CD8-positive, alpha-beta memory T cell (primary cell): ENCODE measurements at regions not wholly inside any gene's neighbourhood (a gene's known extent, or its start where the extent isn't known, plus 50 kb on each side); places are given as distances from the start of the nearest gene placed in this dataset.
"Not testable (repeated sequence)": the region's sequence is repeated elsewhere in the genome, so short reads cannot be mapped to it uniquely, and the experiment has no call there.

Source experiments
- CTCF ChIA-PET: fragments of 350-600 bp; sonication (Branson Sonifier 250); formaldehyde crosslinking; loops from one replicate; lab custom pipeline; 2021; ENCODE audit warnings: antibody characterized with exemption; lab: Charles Lee
- POLR2A ChIA-PET: fragments of 350-600 bp; sonication (Branson Sonifier 250); formaldehyde crosslinking; loops from one replicate; lab custom pipeline; 2021; ENCODE audit warnings: antibody characterized with exemption; lab: Charles Lee
- DNase-seq, 5 donors: peaks; one replicate each; pipeline versions ENCODE4 v3.0.0 to v3.0.0-alpha.2; 2020 to 2022; ENCODE audit warnings: mixed read lengths in 1 of 5
- H3K27ac ChIP-seq: one replicate; pipeline ENCODE4 v1.7.0; 2013; ENCODE audit warnings: low read depth, mild to moderate bottlenecking, low read length, moderate library complexity
- H3K27me3 ChIP-seq: 2 replicates; pipeline ENCODE4 v1.7.0; 2013; ENCODE audit warnings: low read length, mild to moderate bottlenecking; ENCODE audit not compliant: insufficient read depth, poor library complexity, severe bottlenecking
- H3K36me3 ChIP-seq: 2 replicates; pipeline ENCODE4 v1.7.0; 2013; ENCODE audit warnings: mild to moderate bottlenecking, low read length, moderate library complexity; ENCODE audit not compliant: insufficient read depth
- H3K4me1 ChIP-seq: 2 replicates; pipeline ENCODE4 v1.7.0; 2013; ENCODE audit warnings: mild to moderate bottlenecking, low read length, moderate library complexity; ENCODE audit not compliant: insufficient read depth
- H3K4me3 ChIP-seq: 2 replicates; pipeline ENCODE4 v1.7.0; 2013; ENCODE audit warnings: mild to moderate bottlenecking, low read length
- H3K9me3 ChIP-seq: 2 replicates; pipeline ENCODE4 v1.7.0; 2013; ENCODE audit warnings: mild to moderate bottlenecking, low read length
- H3K27ac Mint-ChIP-seq, 8 donors: one replicate each; pipeline ENCODE4 v1.8.0; 2020 to 2021; ENCODE audit warnings: mixed read lengths in 8 of 8, mild to moderate bottlenecking in 6 of 8, inconsistent platforms in 3 of 8, moderate library complexity in 3 of 8
- H3K27me3 Mint-ChIP-seq, 2 donors: one replicate each; pipeline ENCODE4 v1.8.0; 2020 to 2021; ENCODE audit warnings: mixed read lengths in 2 of 2, mild to moderate bottlenecking in 1 of 2, moderate library complexity in 1 of 2
- H3K36me3 Mint-ChIP-seq, 3 donors: one replicate each; pipeline ENCODE4 v1.8.0; 2020 to 2021; ENCODE audit warnings: mixed read lengths in 3 of 3, inconsistent platforms in 1 of 3, mild to moderate bottlenecking in 1 of 3
- H3K4me1 Mint-ChIP-seq, 3 donors: one replicate each; pipeline ENCODE4 v1.8.0; 2020 to 2021; ENCODE audit warnings: mixed read lengths in 3 of 3, inconsistent platforms in 1 of 3, mild to moderate bottlenecking in 1 of 3
- H3K4me3 Mint-ChIP-seq, 7 donors: one replicate each; pipeline ENCODE4 v1.8.0; 2020 to 2021; ENCODE audit warnings: mixed read lengths in 7 of 7, mild to moderate bottlenecking in 6 of 7, moderate library complexity in 4 of 7, inconsistent platforms in 2 of 7
- H3K9me3 Mint-ChIP-seq, 5 donors: one replicate each; pipeline ENCODE4 v1.8.0; 2020 to 2022; ENCODE audit warnings: mixed read lengths in 5 of 5, mild to moderate bottlenecking in 3 of 5, moderate library complexity in 2 of 5, inconsistent platforms in 1 of 5

DNA sequence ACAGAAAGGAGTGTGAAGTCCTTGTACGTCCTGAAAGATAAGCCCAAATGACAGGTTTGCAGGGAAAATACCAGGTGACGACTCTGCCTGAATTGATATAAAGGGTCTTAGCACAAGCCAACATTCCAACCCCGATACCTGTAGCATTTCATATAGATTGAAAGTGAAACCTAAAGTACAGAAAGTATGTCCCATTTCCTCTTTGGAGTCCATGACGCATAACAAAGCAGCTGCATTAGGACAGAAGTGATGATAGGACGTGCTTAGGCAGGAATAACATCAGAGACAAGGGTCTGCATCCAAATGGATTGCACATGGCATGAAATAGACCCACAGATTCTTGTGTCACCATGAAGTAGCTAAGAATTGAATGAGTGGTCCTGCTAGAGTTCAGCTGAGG, 187.0 kb upstream of the ROBO1 start:
- no peaks in the 10 kb centered on the region for H3K27me3 ChIP-seq
- ChIA-PET POLR2A (no interaction called here), CTCF (no interaction called here)
- no peaks in the 10 kb centered on the region for H3K27me3 Mint-ChIP-seq
- no peaks in the 10 kb centered on the region for H3K36me3 ChIP-seq
- no peaks in the 10 kb centered on the region for H3K4me1 ChIP-seq
- no peaks in the 10 kb centered on the region for H3K36me3 Mint-ChIP-seq
- H3K9me3 Mint-ChIP-seq: peaks cover 11 to 21% (median 15%) of the 10 kb centered on the region in 5 donors
- H3K4me3 Mint-ChIP-seq: no peak overlapping the region
- H3K4me1 Mint-ChIP-seq: no peaks in the 10 kb centered on the region
- DNase-seq: no peak
- no peak overlapping the region for H3K27ac ChIP-seq
- no peak overlapping the region for H3K4me3 ChIP-seq
- H3K27ac Mint-ChIP-seq: no peak overlapping the region
- H3K9me3 ChIP-seq: peaks cover 4% of the 10 kb centered on the region

DNA sequence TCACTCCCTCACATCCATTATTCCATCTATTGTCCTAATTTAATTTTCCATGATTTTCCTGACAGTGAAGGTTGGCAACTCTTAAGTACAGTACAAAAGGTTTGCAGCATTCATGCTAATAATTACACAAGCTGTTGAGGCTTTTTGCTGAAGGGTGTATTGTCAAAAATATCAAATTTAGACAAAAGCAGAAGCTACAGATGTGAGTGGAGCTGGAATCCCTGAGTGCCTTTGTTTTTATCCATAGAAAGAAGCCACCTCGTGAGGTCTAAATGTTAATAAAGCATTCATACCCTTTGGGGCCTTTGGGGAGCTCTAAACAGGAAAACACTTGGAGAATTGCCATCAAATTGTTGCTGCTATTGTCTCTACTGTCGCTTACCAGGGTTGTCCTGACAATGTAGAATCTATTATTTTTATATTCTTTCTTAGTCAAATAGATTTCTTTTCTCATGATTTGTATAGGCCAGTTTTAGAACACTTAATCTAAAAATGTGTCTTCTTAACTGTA, 185.8 kb upstream of the ROBO1 start:
- Mint-ChIP-seq H3K27ac (no peak overlapping the region), H3K27me3 (no peaks in the 10 kb centered on the region), H3K9me3 (peaks cover 10 to 25% (median 19%) of the 10 kb centered on the region in 5 donors), H3K4me3 (no peak overlapping the region), H3K36me3 (no peaks in the 10 kb centered on the region), H3K4me1 (no peaks in the 10 kb centered on the region)
- Histone ChIP-seq H3K36me3 (no peaks in the 10 kb centered on the region), H3K9me3 (peaks cover 4% of the 10 kb centered on the region), H3K27me3 (no peaks in the 10 kb centered on the region), H3K27ac (no peak overlapping the region), H3K4me1 (no peaks in the 10 kb centered on the region), H3K4me3 (no peak overlapping the region)
- ChIA-PET POLR2A (no interaction called here), CTCF (no interaction called here)
- no peak for DNase-seq

DNA sequence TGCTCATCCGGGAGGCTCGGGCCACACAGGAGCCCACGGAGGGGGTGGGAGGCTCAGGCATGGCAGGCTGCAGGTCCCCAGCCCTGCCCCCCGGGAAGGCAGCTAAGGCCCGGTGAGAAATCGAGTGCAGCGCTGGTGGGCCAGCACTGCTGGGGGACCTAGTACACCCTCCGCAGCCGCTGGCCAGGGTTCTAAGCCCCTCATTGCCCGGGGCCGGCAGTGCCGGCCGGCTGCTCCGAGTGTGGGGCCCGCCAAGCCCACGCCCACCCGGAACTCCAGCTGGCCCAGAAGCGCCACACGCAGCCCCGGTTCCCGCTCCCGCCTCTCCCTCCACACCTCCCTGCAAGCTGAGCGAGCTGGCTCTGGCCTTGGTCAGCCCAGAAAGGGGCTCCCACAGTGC, 183.6 kb upstream of the ROBO1 start:
- H3K27me3 ChIP-seq, POLR2A ChIA-PET: not testable (repeated sequence)

DNA sequence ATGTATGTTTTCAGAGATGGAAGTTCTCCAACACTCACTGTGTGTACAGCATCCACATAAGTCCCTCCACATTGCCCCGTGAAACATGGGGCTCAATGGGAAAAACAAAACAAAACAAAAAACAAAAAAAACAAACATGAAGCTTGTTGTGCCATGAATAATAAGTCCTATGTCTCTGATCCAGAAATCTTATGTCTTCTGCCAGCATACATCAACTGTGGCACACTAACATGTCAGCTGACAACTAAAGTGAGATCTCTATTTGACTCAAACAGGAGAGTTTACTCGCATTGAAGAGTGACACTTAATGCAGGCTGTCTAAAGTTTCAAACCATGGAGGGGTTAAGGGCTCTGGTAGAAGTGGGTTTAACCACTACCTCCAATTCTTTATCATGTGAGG, 180.2 kb upstream of the ROBO1 start:
- Histone ChIP-seq H3K27ac (no peak overlapping the region), H3K36me3 (no peaks in the 10 kb centered on the region), H3K9me3 (no peaks in the 10 kb centered on the region), H3K27me3 (no peaks in the 10 kb centered on the region), H3K4me3 (no peak overlapping the region), H3K4me1 (no peaks in the 10 kb centered on the region)
- Mint-ChIP-seq H3K4me3 (no peak overlapping the region), H3K4me1 (no peaks in the 10 kb centered on the region), H3K9me3 (peaks cover 7 to 33% (median 23%) of the 10 kb centered on the region in 5 donors), H3K27me3 (no peaks in the 10 kb centered on the region), H3K36me3 (no peaks in the 10 kb centered on the region), H3K27ac (no peak overlapping the region)
- no peak for DNase-seq
- CTCF ChIA-PET: no interaction called here
- POLR2A ChIA-PET: no interaction called here

More for the DNA sequence above, 183.6 kb upstream of the ROBO1 start:
- DNase-seq, H3K9me3 ChIP-seq, H3K36me3 Mint-ChIP-seq, H3K27ac ChIP-seq, H3K4me3 ChIP-seq, H3K4me3 Mint-ChIP-seq, H3K36me3 ChIP-seq, H3K4me1 ChIP-seq, H3K27ac Mint-ChIP-seq, H3K27me3 Mint-ChIP-seq, CTCF ChIA-PET, H3K4me1 Mint-ChIP-seq: not testable (repeated sequence)
- peaks cover 3 to 24% (median 18%) of the 10 kb centered on the region in 5 donors for H3K9me3 Mint-ChIP-seq

DNA sequence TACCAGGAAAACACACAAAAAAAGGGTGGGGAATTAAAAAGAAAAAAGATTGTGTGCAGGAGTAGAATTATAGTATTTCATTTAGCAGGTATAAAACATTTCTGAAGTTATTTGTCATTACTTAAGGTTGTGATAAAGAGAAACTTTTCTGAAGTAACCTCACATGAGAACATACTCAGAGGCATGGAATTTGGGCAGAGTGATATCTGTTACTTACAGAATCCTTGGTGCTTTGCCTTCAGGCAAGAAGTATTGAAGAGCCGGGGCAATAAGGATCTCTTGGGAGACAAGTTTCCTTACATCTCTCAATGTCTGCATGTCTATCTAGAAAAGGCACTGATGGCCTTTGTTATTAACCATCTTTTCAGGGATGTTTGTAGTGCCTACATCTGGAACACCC, 179.7 kb upstream of the ROBO1 start:
- POLR2A ChIA-PET: no interaction called here
- H3K9me3 Mint-ChIP-seq: peaks cover 7 to 30% (median 23%) of the 10 kb centered on the region in 5 donors

DNA sequence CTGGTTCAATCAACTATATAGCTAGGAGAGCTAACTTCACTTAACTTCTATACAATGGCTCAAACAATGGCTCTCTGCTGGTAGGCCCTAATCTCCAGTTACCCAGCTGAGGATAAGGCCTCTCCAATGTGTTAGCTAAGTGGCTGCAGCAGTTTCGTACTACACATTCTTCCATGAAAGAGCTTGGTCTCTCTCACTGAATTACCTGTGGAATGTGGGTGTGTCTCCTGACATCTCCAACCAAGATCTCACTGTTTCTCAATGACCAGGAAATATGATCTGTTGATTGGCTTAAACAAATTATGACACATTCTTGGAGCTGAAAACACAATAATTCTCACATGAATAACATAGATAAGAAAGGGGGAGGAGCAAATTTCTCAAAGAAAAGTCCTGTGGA, 169.8 kb upstream of the ROBO1 start:
- Mint-ChIP-seq H3K4me3 (no peak overlapping the region), H3K36me3 (no peaks in the 10 kb centered on the region), H3K27me3 (no peaks in the 10 kb centered on the region), H3K4me1 (no peaks in the 10 kb centered on the region), H3K27ac (no peak overlapping the region), H3K9me3 (peaks cover 5 to 18% (median 7%) of the 10 kb centered on the region in 5 donors)
- H3K36me3 ChIP-seq: no peaks in the 10 kb centered on the region
- no peaks in the 10 kb centered on the region for H3K27me3 ChIP-seq
- no peaks in the 10 kb centered on the region for H3K4me1 ChIP-seq
- POLR2A ChIA-PET: no interaction called here
- no peak for DNase-seq
- no peak overlapping the region for H3K27ac ChIP-seq
- no peaks in the 10 kb centered on the region for H3K9me3 ChIP-seq
- CTCF ChIA-PET: interaction anchor here (1.5 kb wide), 1 partner anchor 19 kb away, joined by 3 read pairs; no protein-coding TSS in a partner anchor
- H3K4me3 ChIP-seq: no peak overlapping the region

More for the DNA sequence above, 179.7 kb upstream of the ROBO1 start:
- no peaks in the 10 kb centered on the region for H3K27me3 ChIP-seq
- no peaks in the 10 kb centered on the region for H3K4me1 ChIP-seq
- Mint-ChIP-seq H3K27me3 (no peaks in the 10 kb centered on the region), H3K36me3 (no peaks in the 10 kb centered on the region), H3K4me1 (no peaks in the 10 kb centered on the region), H3K4me3 (no peak overlapping the region), H3K27ac (no peak overlapping the region)
- no peak overlapping the region for H3K27ac ChIP-seq
- H3K9me3 ChIP-seq: no peaks in the 10 kb centered on the region
- CTCF ChIA-PET: no interaction called here
- no peak for DNase-seq
- no peak overlapping the region for H3K4me3 ChIP-seq
- no peaks in the 10 kb centered on the region for H3K36me3 ChIP-seq

DNA sequence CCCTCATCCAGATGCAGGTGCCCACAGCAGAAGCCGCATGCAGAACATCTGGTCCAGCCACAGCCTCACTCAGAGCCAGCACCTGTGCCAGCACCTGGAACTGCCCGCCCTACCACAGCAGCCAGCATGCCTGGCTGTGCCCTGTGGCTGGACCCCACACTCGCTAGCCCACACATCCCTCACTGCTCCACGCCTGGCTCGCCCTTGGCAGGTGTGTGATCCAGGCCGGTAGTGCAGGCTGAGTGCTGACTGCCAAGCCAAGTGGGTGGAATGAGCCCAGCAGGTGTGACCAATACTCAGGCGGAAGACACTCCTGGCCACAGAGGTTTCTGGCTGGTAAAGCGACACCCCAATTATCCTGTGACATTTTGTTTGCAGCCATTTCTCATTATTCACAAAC, 162.4 kb upstream of the ROBO1 start:
- DNase-seq: no peak
- Mint-ChIP-seq H3K27ac (no peak overlapping the region), H3K4me1 (no peaks in the 10 kb centered on the region), H3K36me3 (no peaks in the 10 kb centered on the region), H3K9me3 (peaks cover 1 to 12% (median 6%) of the 10 kb centered on the region in 5 donors), H3K27me3 (no peaks in the 10 kb centered on the region), H3K4me3 (no peak overlapping the region)
- no peaks in the 10 kb centered on the region for H3K36me3 ChIP-seq
- ChIA-PET POLR2A (no interaction called here), CTCF (no interaction called here)
- H3K27me3 ChIP-seq: no peaks in the 10 kb centered on the region
- H3K9me3 ChIP-seq: no peaks in the 10 kb centered on the region
- H3K4me1 ChIP-seq: no peaks in the 10 kb centered on the region
- no peak overlapping the region for H3K27ac ChIP-seq
- no peak overlapping the region for H3K4me3 ChIP-seq

DNA sequence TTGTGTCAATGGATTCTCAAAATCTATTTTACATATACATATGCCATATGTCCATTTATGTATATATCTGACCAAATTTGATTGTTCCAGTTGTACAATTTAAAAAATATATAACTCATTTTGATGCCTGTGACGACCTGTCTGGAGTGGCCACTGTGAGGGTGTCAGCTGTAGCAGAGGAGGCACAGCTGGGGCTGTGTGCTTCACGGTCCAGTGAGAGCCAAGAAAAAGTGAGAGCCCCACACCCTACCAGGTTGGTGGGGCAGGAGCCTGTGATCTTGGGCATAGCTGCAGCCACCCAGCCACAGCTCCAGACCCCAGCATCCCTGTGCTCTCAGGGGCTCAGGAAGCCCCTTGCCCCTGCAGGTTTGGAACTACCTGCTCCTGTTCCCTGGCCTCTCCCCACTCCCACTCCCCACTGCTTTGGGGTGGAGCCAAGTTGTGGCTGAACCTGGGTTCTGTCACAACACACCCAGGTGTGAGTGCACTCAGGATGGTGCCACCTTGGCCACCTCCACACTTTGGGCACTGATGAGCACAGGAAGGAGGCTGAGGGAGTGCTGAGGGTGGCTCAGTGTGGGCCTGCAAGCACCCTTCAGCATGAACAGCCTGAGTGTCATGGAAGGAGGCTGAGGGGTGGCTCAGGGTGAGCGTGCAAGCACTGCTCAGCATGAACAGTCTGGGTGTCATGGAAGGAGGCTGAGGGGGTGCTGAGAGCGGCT, 161.1 kb upstream of the ROBO1 start:
- no peaks in the 10 kb centered on the region for H3K4me1 ChIP-seq
- no peaks in the 10 kb centered on the region for H3K27me3 ChIP-seq
- H3K36me3 ChIP-seq: no peaks in the 10 kb centered on the region
- no peak overlapping the region for H3K27ac ChIP-seq
- no peaks in the 10 kb centered on the region for H3K27me3 Mint-ChIP-seq
- H3K9me3 Mint-ChIP-seq: peaks cover 1 to 12% (median 6%) of the 10 kb centered on the region in 5 donors
- no peak overlapping the region for H3K27ac Mint-ChIP-seq
- no peaks in the 10 kb centered on the region for H3K36me3 Mint-ChIP-seq
- DNase-seq: no peak
- H3K4me3 ChIP-seq: no peak overlapping the region
- no peaks in the 10 kb centered on the region for H3K4me1 Mint-ChIP-seq
- ChIA-PET POLR2A (no interaction called here), CTCF (no interaction called here)
- H3K4me3 Mint-ChIP-seq: no peak overlapping the region
- H3K9me3 ChIP-seq: no peaks in the 10 kb centered on the region
